ENCODE measurements at regions not wholly inside any gene's neighbourhood (a gene's known extent, or its start where the extent isn't known, plus 50 kb on each side); places are given as distances from the start of the nearest gene placed in this dataset.

DNA sequence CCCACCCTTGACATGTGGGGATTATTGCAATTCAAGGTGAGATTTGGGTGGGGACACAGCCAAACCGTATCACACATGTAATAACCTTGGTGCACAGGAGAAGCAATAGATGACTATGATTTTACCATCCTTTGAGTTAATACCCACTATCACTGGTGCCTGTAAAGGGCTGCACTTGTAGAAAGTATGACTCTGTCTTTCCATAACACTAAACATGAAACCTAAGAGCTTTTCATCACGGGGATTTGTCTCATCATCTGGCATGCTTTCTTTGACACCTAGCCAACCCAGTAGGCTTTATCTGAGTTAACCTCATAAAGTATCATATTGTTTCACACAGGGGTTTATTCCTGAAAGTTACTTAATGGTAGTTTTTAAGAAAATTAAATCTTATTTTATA, 188.9 kb upstream of the TNC start:
- Histone ChIP-seq H3K27me3 (no peaks in the 10 kb centered on the region), H3K4me1 (no peaks in the 10 kb centered on the region), H3K36me3 (no peaks in the 10 kb centered on the region), H3K4me3 (ENCODE audit: low read depth, low read length) (no peak overlapping the region), H3K9me3 (no peaks in the 10 kb centered on the region)
- no peak for DNase-seq
- TF ChIP-seq, protein P1, sequence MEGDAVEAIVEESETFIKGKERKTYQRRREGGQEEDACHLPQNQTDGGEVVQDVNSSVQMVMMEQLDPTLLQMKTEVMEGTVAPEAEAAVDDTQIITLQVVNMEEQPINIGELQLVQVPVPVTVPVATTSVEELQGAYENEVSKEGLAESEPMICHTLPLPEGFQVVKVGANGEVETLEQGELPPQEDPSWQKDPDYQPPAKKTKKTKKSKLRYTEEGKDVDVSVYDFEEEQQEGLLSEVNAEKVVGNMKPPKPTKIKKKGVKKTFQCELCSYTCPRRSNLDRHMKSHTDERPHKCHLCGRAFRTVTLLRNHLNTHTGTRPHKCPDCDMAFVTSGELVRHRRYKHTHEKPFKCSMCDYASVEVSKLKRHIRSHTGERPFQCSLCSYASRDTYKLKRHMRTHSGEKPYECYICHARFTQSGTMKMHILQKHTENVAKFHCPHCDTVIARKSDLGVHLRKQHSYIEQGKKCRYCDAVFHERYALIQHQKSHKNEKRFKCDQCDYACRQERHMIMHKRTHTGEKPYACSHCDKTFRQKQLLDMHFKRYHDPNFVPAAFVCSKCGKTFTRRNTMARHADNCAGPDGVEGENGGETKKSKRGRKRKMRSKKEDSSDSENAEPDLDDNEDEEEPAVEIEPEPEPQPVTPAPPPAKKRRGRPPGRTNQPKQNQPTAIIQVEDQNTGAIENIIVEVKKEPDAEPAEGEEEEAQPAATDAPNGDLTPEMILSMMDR (IDR thresholded peaks at IDR 0.05; ENCODE audit: low read depth, low read length) = no peak

DNA sequence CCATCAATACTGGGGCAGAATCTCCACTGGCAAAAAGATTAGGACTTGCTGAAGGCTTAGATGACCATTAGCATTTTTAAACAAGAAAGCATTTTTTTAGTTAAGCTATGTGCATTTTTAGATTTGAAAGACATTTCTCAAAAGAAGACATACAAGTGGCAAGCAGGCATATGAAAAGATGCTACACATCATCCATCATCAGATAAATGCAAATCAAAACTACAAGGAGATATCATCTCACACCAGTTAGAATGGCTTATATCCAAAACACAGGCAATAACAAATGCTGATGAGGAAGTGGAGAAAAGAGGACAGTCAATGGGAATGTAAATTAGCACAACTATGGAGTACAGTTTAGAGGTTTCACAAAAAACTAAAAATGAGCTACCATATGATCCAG, 195.6 kb upstream of the TNC start:
- Histone ChIP-seq H3K4me3 (ENCODE audit: low read depth, low read length) (no peak overlapping the region), H3K4me1 (no peaks in the 10 kb centered on the region), H3K27me3 (no peaks in the 10 kb centered on the region), H3K36me3 (no peaks in the 10 kb centered on the region), H3K9me3 (no peaks in the 10 kb centered on the region)
- DNase-seq = no peak
- TF ChIP-seq, protein P1 (IDR thresholded peaks at IDR 0.05; ENCODE audit: low read depth, low read length) = no peak

DNA sequence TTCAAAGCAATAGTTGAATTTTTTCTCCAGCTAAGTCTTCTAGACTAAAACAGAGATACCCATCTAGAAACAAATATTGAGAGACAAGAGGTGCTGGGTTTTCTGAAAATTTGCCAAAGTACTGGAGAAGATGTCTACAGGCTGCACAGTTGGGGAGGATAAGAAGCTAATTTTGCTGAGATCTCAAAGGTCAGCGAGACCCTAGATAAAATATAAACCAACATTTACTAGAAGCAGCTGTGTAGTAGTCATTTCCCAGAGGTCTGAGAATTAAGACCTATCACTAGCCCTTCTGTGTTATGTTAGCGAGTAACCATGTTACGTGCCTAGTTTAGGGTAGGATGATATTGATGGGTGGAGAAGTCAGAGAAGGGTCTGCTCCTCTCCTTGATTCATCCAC, 208.5 kb upstream of the TNC start:
- no peak overlapping the region for H3K4me3 ChIP-seq (ENCODE audit: low read depth, low read length)
- H3K9me3 ChIP-seq = no peaks in the 10 kb centered on the region
- H3K27me3 ChIP-seq = no peaks in the 10 kb centered on the region
- no peaks in the 10 kb centered on the region for H3K36me3 ChIP-seq
- H3K4me1 ChIP-seq = no peaks in the 10 kb centered on the region
- TF ChIP-seq, protein P1 (IDR thresholded peaks at IDR 0.05; ENCODE audit: low read depth, low read length) = no peak
- DNase-seq = no peak

DNA sequence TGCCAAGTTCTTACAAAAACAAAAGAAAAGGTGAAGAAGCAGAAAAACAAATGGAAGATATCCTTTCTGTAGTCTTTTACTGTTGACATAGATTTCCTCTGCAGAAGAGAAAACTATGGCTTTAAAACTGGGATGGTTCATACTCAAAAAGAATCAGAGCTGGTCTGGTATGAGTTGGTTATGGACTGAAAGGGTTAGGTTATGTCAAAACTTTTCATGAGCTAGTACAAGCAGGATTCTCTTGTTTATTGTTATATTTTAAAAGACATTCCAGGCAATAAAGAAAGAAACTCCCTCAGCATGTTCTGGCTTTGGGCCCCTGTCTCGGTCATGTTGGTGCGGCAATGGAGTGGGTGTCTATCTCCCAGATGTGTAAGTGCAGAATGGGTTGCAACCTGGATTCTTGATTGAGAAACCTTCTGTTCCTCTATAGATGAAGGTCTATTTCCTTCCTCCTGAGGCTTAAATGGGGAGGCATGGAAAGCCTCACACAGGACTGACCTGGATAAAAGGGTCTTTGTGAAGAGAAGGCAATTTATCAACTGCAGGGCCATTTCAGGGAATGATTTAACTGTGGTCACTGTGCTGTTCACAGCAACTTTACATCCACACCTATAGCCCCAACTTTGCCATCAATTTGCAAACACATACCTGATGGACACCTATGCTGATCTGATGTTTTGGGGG, 209.6 kb upstream of the TNC start:
- H3K9me3 ChIP-seq = no peaks in the 10 kb centered on the region
- DNase-seq = no peak

DNA sequence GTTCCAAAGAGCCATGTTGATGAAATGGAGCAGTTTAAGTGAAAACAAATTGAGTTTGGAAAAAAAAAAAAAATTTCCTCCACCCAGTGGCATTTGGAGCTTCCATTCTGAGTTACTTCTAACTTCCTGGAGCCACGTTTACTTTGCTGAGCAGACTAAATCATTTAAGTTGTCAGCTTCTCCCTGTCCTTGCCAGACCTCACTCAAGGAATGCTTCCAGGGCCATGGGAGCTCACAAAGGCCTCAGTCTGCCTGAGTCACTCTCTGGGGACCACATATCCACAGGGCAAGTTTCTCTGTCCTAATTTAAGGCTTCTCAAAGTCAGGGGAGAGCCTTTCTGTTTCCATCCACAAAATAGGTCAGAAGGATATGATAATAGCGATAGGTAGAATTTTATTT, 210.3 kb upstream of the TNC start:
- no peaks in the 10 kb centered on the region for H3K9me3 ChIP-seq
- no peaks in the 10 kb centered on the region for H3K4me1 ChIP-seq
- no peak for DNase-seq
- no peaks in the 10 kb centered on the region for H3K27me3 ChIP-seq
- TF ChIP-seq, protein P1 (IDR thresholded peaks at IDR 0.05; ENCODE audit: low read depth, low read length) = no peak
- H3K36me3 ChIP-seq = no peaks in the 10 kb centered on the region
- no peak overlapping the region for H3K4me3 ChIP-seq (ENCODE audit: low read depth, low read length)

More for the DNA sequence above, 209.6 kb upstream of the TNC start:
- H3K4me3 ChIP-seq (ENCODE audit: low read depth, low read length) = no peak overlapping the region
- H3K4me1 ChIP-seq = no peaks in the 10 kb centered on the region
- no peaks in the 10 kb centered on the region for H3K36me3 ChIP-seq
- no peaks in the 10 kb centered on the region for H3K27me3 ChIP-seq
- TF ChIP-seq, protein P1 (IDR thresholded peaks at IDR 0.05; ENCODE audit: low read depth, low read length) = no peak

DNA sequence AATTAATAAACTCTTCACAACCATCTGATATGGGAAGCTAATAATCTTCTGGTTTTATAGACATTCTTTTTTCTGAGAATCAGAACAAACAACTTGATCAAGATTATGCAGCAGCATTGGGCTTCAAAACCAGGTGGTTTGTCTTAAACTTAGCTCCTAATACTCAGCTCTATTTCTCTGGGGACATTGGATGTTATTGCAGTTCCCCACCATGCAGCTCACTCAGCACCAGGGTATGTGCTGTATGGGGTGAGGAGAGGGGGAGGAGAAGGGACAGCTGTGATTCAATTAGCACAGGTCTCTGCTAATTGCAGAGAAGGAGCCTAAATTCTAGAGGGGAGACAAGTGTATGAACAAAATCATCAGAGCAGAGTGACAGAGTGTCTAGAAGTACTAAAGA, 210.7 kb upstream of the TNC start:
- no peak overlapping the region for H3K4me3 ChIP-seq (ENCODE audit: low read depth, low read length)
- DNase-seq = no peak
- H3K9me3 ChIP-seq = no peaks in the 10 kb centered on the region
- H3K4me1 ChIP-seq = no peaks in the 10 kb centered on the region
- TF ChIP-seq, protein P1 (IDR thresholded peaks at IDR 0.05; ENCODE audit: low read depth, low read length) = no peak
- H3K27me3 ChIP-seq = no peaks in the 10 kb centered on the region
- no peaks in the 10 kb centered on the region for H3K36me3 ChIP-seq
